ENCODE measurements at regions not wholly inside any gene's neighbourhood (a gene's known extent, or its start where the extent isn't known, plus 50 kb on each side); places are given as distances from the start of the nearest gene placed in this dataset.
"Not testable (repeated sequence)": the region's sequence is repeated elsewhere in the genome, so short reads cannot be mapped to it uniquely, and the experiment has no call there.

DNA sequence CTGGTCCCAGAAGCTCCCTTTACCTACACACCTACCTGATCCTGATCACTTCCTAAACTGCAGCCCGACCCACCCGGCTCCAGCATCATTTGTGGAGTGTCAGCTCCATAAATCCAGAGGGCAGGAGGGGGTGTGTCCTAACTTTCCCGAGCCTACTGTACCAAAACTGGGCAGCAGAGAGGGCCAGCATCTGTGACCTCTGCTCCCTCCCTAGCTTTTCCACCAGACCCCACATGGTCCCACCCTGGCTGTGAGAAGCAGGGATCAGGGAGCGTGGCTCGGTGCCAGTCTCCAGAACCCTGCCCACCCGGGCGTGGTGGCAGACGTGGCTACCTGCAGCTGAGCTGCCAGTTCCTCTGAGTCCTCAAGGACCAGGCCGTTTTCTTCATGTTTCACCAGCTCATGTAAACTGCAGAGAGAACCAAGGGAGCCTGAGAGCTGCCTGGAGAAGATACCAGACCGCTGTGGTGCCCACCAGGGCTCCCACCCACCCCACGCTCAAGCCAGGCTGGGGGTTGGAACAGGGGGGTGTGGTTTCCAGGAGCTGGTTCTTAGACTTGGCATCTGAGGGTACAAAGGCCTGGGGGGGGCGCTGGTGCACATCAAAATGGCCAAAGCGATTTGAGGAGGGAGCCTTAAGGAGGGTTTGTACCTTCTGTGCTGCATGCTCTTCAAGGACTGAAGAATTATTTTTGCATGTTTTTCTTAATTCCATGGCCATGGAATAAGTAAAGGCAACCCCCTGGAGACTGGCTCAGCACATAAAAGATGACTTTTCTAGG lies 76.7 kb upstream of the DRD5 start:
- TF ChIP-seq, protein P1, sequence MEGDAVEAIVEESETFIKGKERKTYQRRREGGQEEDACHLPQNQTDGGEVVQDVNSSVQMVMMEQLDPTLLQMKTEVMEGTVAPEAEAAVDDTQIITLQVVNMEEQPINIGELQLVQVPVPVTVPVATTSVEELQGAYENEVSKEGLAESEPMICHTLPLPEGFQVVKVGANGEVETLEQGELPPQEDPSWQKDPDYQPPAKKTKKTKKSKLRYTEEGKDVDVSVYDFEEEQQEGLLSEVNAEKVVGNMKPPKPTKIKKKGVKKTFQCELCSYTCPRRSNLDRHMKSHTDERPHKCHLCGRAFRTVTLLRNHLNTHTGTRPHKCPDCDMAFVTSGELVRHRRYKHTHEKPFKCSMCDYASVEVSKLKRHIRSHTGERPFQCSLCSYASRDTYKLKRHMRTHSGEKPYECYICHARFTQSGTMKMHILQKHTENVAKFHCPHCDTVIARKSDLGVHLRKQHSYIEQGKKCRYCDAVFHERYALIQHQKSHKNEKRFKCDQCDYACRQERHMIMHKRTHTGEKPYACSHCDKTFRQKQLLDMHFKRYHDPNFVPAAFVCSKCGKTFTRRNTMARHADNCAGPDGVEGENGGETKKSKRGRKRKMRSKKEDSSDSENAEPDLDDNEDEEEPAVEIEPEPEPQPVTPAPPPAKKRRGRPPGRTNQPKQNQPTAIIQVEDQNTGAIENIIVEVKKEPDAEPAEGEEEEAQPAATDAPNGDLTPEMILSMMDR (IDR thresholded peaks at IDR 0.05): no peak
- Histone ChIP-seq H3K4me3 (no peak overlapping the region), H3K27ac (no peak overlapping the region)
- DNase-seq (ENCODE audit: low spot score): no peak

DNA sequence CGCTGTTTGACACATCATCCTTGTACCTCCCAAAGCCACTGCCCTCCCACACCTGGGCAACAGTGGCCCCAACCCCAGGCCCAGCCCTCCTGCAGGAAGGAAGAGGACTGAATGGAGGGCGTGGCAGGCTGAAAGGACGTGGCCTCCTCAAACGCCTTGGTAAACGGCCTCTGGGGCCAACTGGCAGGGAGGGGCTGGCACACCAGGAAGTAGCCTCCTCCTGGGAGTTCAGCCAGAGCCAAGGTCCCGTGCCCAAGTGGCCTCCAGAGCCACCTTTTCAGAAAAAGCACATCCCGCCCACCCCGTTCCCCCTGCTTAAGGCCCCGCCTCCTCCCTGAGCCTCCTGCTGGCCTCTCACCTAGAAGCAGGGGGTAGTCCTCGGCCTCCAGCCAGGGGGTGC lies 74.2 kb upstream of the DRD5 start:
- not testable (repeated sequence) for DNase-seq (ENCODE audit: low spot score); H3K4me3 ChIP-seq; H3K27ac ChIP-seq

DNA sequence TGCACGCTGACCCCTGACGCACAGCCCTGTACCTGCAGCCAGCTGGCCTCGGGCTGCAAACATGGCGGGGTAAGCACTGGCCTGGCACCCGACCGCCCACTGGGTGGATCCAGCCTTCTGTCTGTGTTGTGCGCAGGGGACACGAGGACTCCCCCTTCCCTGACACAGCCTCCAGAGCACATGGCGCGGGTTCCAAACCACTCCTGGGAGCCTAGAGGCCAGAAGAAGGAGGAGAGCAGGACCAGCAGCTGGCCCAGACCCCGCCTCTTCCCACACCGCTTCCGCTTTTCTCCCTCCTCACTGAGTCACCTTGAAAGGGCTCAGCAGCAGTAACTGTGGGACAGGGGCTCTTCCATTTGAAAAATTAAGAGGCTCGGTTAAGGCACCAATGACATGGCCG lies 73.5 kb upstream of the DRD5 start:
- not testable (repeated sequence) for DNase-seq (ENCODE audit: low spot score); H3K4me3 ChIP-seq; H3K27ac ChIP-seq

DNA sequence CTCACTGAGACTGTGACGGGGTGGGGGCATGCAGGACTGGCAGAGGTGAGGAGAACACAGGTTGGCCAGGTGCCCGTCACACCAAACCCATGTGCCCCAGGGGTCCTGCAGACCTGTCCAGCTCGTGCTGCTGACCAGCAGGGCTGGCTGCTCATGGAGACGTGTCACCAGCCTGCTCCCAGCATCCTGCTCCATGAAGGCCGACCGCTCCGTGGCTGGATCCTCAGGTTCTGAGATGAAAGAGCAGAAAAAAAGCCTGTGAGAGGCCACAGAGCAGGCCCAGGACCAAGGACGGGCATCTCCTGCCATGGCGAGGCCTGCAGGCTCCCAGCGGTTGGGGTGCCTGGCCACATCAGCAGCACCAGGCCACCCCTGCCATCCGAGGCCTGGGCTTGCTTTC lies 71.7 kb upstream of the DRD5 start:
- Histone ChIP-seq H3K27ac (no peak overlapping the region), H3K4me3 (no peak overlapping the region)
- TF ChIP-seq, protein P1 (IDR thresholded peaks at IDR 0.05): no peak
- no peak for DNase-seq (ENCODE audit: low spot score)

DNA sequence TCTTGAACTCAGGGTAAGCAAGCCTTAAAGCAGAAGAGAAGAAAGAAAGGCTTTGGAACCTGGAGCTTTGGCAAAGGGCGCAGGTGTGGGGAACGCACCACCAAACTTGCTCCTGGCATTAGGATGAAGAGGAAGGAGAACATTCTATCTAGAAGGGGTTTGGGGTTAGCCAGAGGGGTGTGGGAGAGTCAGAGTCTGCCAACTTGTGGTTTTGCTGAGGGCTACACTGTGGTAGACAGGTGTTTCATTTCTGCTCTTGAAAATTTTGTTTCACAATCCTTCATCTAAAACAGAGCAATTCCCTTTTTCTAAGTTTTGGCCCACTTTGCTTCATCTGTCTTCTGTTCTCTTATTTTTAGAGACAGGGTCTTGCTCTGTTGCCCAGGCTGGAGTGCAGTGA lies 66.2 kb upstream of the DRD5 start:
- not testable (repeated sequence) for H3K4me3 ChIP-seq; DNase-seq (ENCODE audit: low spot score); H3K27ac ChIP-seq

DNA sequence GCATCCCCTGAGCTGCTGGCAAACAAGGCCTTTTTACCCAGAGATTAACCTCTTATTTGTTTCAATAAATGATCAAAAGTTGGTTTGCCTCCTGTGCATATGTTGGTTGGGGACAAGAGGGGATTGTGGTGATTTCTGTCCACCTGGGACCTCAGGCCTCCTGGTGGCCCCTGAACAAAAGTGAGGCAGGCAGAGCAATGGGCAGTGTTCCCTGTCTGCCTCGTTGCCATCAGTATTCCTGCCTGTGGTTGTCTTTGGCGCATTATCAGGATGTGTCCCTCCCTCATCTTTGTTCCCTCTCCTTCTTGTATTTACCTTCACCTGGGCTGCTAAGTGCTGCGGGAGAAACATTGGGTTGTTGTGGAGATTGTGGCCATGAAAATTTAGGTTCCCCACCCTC lies 65.3 kb upstream of the DRD5 start:
- TF ChIP-seq, protein P1 (IDR thresholded peaks at IDR 0.05): no peak
- H3K4me3 ChIP-seq: no peak overlapping the region
- no peak for DNase-seq (ENCODE audit: low spot score)
- H3K27ac ChIP-seq: no peak overlapping the region

DNA sequence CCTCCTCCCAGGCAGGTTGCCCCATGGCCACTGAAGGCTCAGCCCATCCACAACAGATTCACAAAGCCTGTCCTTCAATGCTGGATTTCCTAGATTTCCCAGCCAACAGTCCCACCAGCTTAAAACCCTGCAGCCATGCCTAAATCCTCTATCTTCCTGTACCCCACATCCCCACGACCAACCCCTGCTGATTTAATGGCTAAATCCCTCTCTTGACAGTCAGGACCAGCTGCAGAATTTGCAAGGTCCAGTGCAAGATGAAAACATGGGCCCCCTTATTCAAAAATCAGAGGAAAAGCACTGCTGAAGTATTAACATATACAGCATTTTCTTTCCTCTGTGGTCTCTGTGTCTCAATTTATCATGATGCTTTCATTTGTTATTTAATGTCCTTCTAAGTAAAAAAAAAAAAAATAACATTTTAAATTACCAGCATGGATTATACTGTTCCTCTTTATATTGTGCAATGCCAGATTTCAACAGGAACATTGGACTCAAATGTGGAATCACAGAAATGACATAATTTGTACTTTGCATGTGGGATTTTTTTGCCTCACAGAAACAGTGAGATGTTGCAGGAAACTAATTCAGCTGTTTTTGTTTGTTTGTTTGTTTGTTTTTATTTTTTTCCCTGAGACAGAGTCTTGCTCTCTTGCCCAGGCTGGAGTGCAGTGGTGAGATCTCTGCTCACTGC lies 63.0 kb upstream of the DRD5 start:
- H3K4me3 ChIP-seq; DNase-seq (ENCODE audit: low spot score); H3K27ac ChIP-seq: not testable (repeated sequence)

DNA sequence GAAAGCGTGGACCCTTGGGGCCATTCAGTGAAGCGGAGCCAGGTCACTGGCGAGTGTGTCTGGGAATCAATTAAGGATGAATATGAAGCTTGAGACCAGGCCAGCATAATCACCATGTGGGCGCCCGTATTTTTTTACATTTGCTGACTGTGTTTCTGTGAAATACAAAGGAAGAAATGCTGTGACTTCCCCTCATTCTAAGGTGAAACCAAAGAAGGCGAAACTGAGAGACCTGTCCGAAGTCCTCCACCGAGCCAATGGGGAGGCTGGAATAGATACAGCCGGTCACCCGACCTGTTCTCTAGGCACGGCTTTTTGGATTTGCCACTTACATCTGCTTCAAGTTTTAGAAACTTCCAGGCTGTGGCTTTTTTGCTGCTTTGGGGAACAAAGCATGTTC lies 59.3 kb upstream of the DRD5 start:
- not testable (repeated sequence) for H3K27ac ChIP-seq; H3K4me3 ChIP-seq; DNase-seq (ENCODE audit: low spot score)

All from coronary artery (tissue), 2 donors.